ENCODE measurements at regions not wholly inside any gene's neighbourhood (a gene's known extent, or its start where the extent isn't known, plus 50 kb on each side); places are given as distances from the start of the nearest gene placed in this dataset.

DNA sequence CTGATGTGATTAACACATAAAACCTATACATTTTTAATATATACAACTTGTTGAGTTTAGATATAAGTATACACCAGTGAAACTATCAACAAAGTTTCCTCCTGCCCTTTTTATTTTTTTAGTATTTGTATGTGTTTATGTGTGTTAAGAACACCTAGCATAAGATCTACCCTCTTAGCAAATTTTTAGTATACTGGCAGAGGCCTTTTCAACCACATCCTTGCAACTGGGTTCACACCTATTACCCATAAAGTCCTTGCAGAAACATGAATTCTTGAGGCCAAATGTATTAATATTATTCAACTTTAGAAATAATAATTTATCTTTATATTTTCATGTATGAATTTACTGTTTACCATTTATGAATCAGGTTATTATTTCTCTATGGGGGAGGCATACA lies 119.7 kb upstream of the CRIM1 start:
- H3K4me1 ChIP-seq (replicated peaks; ENCODE audit: insufficient read depth), result no peaks in the 10 kb centered on the region
- no peaks in the 10 kb centered on the region for H3K27me3 ChIP-seq (ENCODE audit: insufficient read depth, low read depth)
- intact Hi-C loops (cut with micrococcal nuclease; ENCODE audit: unreplicated experiment), result no loop called here
- TF ChIP-seq EZH2 (IDR thresholded peaks at IDR 0.05; ENCODE audit: low read depth), result no peak
- TF ChIP-seq, protein P1, sequence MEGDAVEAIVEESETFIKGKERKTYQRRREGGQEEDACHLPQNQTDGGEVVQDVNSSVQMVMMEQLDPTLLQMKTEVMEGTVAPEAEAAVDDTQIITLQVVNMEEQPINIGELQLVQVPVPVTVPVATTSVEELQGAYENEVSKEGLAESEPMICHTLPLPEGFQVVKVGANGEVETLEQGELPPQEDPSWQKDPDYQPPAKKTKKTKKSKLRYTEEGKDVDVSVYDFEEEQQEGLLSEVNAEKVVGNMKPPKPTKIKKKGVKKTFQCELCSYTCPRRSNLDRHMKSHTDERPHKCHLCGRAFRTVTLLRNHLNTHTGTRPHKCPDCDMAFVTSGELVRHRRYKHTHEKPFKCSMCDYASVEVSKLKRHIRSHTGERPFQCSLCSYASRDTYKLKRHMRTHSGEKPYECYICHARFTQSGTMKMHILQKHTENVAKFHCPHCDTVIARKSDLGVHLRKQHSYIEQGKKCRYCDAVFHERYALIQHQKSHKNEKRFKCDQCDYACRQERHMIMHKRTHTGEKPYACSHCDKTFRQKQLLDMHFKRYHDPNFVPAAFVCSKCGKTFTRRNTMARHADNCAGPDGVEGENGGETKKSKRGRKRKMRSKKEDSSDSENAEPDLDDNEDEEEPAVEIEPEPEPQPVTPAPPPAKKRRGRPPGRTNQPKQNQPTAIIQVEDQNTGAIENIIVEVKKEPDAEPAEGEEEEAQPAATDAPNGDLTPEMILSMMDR (conservative IDR thresholded peaks at IDR 0.05), result no peak
- no peak overlapping the region for H3K4me3 ChIP-seq
- H3K79me2 ChIP-seq (ENCODE audit: low read depth), result no peaks in the 10 kb centered on the region
- no TSS peak for BruUV-seq (replicated peaks)
- H3K4me2 ChIP-seq, result no peak overlapping the region
- no peak overlapping the region for H3K27ac ChIP-seq
- H3K9me2 ChIP-seq (ENCODE audit: insufficient read depth), result no peaks in the 10 kb centered on the region
- H2AFZ ChIP-seq, result no peak overlapping the region
- H3K36me3 ChIP-seq (ENCODE audit: low read depth), result no peaks in the 10 kb centered on the region
- CTCF ChIA-PET, result no interaction called here
- no peaks in the 10 kb centered on the region for H4K20me1 ChIP-seq (ENCODE audit: insufficient read depth)
- DNase-seq, result no peak
- POLR2A ChIA-PET (ENCODE audit: unreplicated experiment), result interaction anchor here (0.7 kb wide), 1 partner anchor 17 kb away, joined by 3 read pairs; no protein-coding TSS in a partner anchor
- H3K9me3 ChIP-seq (ENCODE audit: insufficient read depth, low read depth), result no peaks in the 10 kb centered on the region; the same call in 1 of the 2 replicates
- no peaks in the 10 kb centered on the region for H3F3A ChIP-seq (ENCODE audit: insufficient read depth, low read depth)

DNA sequence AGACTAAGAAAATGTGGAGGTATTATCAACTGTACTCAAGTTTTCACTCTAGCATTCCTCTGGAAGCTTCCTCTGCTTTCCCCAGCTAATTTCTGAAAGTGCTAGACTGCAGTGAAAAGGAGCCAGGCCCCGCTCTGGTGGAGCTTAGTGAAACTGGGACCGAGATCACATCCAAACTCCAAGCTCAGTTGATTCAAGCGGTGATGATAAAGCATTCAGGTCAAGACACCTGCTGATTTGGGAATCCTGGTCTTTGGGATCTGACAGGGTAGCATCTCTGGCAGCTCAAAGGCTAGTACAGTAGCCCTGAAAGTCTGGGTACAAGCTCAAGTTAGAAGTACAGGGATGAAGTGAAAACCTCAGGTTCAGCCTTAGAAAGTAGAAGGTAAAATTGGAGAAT lies 120.2 kb upstream of the CRIM1 start:
- ChIA-PET CTCF (no interaction called here), POLR2A (ENCODE audit: unreplicated experiment) (interaction anchor here (0.7 kb wide), 1 partner anchor 17 kb away, joined by 3 read pairs; no protein-coding TSS in a partner anchor)
- Histone ChIP-seq H3K9me3 (ENCODE audit: insufficient read depth, low read depth) (no peaks in the 10 kb centered on the region; the same call in 1 of the 2 replicates), H3K27ac (no peak overlapping the region), H3K36me3 (ENCODE audit: low read depth) (no peaks in the 10 kb centered on the region), H3K79me2 (ENCODE audit: low read depth) (no peaks in the 10 kb centered on the region), H3F3A (ENCODE audit: insufficient read depth, low read depth) (no peaks in the 10 kb centered on the region), H3K4me1 (replicated peaks; ENCODE audit: insufficient read depth) (no peaks in the 10 kb centered on the region), H3K9me2 (ENCODE audit: insufficient read depth) (no peaks in the 10 kb centered on the region; the same call in 1 of the 2 replicates), H3K4me3 (no peak overlapping the region), H3K4me2 (no peak overlapping the region), H3K27me3 (ENCODE audit: insufficient read depth, low read depth) (no peaks in the 10 kb centered on the region), H4K20me1 (ENCODE audit: insufficient read depth) (no peaks in the 10 kb centered on the region), H2AFZ (no peak overlapping the region)
- intact Hi-C loops (cut with micrococcal nuclease; ENCODE audit: unreplicated experiment), result no loop called here
- TF ChIP-seq, protein P1 (conservative IDR thresholded peaks at IDR 0.05), result no peak
- no peak for TF ChIP-seq EZH2 (IDR thresholded peaks at IDR 0.05; ENCODE audit: low read depth)
- no TSS peak for BruUV-seq (replicated peaks)
- no peak for DNase-seq

DNA sequence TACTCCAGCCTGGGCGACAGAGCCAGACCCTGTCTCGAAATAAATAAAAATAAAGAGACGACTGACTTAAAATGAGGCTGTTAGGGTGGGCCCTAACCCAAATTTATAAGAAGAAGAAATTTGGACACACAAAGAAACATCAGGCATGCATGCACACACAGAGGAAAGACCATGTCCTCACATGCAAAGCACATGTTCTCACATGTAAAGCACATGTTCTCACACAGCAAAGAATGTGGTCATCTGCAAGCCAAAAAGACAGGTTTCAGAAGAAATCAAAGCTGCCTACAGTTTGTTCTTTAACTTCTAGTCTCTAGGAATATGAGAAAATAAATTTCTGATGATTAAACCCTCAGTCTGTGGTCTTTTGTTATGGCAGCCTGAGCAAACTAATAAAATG lies 132.3 kb upstream of the CRIM1 start:
- H2AFZ ChIP-seq, result no peak overlapping the region
- intact Hi-C loops (cut with micrococcal nuclease; ENCODE audit: unreplicated experiment), result no loop called here
- BruUV-seq (replicated peaks), result no TSS peak
- no peaks in the 10 kb centered on the region for H3K4me1 ChIP-seq (replicated peaks; ENCODE audit: insufficient read depth)
- DNase-seq, result no peak
- no peak for TF ChIP-seq EZH2 (IDR thresholded peaks at IDR 0.05; ENCODE audit: low read depth)
- TF ChIP-seq, protein P1 (conservative IDR thresholded peaks at IDR 0.05), result no peak
- no peaks in the 10 kb centered on the region for H3K79me2 ChIP-seq (ENCODE audit: low read depth)
- no peak overlapping the region for H3K27ac ChIP-seq
- no peaks in the 10 kb centered on the region for H3K27me3 ChIP-seq (ENCODE audit: insufficient read depth, low read depth)
- no peaks in the 10 kb centered on the region for H3K9me3 ChIP-seq (ENCODE audit: insufficient read depth, low read depth)
- H3K9me2 ChIP-seq (ENCODE audit: insufficient read depth), result no peaks in the 10 kb centered on the region
- no peak overlapping the region for H3K4me2 ChIP-seq
- ChIA-PET CTCF (no interaction called here), POLR2A (ENCODE audit: unreplicated experiment) (no interaction called here)
- H4K20me1 ChIP-seq (ENCODE audit: insufficient read depth), result no peaks in the 10 kb centered on the region
- no peak overlapping the region for H3K4me3 ChIP-seq
- no peaks in the 10 kb centered on the region for H3F3A ChIP-seq (ENCODE audit: insufficient read depth, low read depth)
- H3K36me3 ChIP-seq (ENCODE audit: low read depth), result no peaks in the 10 kb centered on the region

Data from PC-9 (cell line).